A673 (cell line): ENCODE measurements at regions not wholly inside any gene's neighbourhood (a gene's known extent, or its start where the extent isn't known, plus 50 kb on each side); places are given as distances from the start of the nearest gene placed in this dataset.

Experiments used
- EZH2 ChIP-seq: fragments of 200-600 bp; sonication (generic); IDR thresholded peaks from 2 replicates; pipeline ENCODE4 v1.6.1; 2017; ENCODE audit warnings: borderline replicate concordance, low read depth, mild to moderate bottlenecking, mixed read lengths, antibody characterized with exemption, low read length; ENCODE audit not compliant: poor library complexity, severe bottlenecking
- TF ChIP-seq, protein P1 (sequence below): fragments of 300-800, 200-600 bp; sonication (generic); conservative IDR thresholded peaks from 2 replicates; pipeline ENCODE4 v1.5.1; 2017; ENCODE audit warnings: low read depth, mild to moderate bottlenecking, antibody characterized with exemption, low read length, moderate library complexity, mixed read lengths

DNA sequence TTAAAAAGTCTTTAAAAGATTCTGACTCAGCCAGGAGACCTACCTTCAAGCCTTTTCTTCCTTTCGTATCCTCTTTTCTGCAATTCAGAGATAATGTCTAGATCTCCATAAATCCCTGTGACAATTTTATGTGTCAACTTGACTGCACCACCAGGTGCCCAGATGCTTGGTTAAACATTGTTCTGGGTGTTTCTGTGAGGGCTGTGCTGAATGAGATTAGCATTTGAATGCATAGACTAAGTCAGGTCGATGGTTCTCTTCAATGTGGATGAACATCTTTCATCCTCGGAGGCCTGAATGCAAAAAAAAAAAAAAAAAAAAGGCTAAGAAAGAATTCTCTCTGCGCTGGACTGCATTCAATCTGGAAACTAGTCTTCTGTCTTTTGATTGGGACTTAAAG lies 1082.7 kb downstream of the NLGN4X start:
- TF ChIP-seq, protein P1, sequence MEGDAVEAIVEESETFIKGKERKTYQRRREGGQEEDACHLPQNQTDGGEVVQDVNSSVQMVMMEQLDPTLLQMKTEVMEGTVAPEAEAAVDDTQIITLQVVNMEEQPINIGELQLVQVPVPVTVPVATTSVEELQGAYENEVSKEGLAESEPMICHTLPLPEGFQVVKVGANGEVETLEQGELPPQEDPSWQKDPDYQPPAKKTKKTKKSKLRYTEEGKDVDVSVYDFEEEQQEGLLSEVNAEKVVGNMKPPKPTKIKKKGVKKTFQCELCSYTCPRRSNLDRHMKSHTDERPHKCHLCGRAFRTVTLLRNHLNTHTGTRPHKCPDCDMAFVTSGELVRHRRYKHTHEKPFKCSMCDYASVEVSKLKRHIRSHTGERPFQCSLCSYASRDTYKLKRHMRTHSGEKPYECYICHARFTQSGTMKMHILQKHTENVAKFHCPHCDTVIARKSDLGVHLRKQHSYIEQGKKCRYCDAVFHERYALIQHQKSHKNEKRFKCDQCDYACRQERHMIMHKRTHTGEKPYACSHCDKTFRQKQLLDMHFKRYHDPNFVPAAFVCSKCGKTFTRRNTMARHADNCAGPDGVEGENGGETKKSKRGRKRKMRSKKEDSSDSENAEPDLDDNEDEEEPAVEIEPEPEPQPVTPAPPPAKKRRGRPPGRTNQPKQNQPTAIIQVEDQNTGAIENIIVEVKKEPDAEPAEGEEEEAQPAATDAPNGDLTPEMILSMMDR = no peak
- no peak for TF ChIP-seq EZH2
